Left ventricle myocardium inferior (tissue), 1 donor: ENCODE measurements at regions not wholly inside any gene's neighbourhood (a gene's known extent, or its start where the extent isn't known, plus 50 kb on each side); places are given as distances from the start of the nearest gene placed in this dataset.

Experiments
- DNase-seq: peaks from one replicate; pipeline ENCODE4 v3.0.0-alpha.2; 2020
- H3K27ac ChIP-seq: fragments of 200-600 bp; replicated peaks from 2 replicates; pipeline ENCODE4 v1.8.0; 2021
- H3K27me3 ChIP-seq: fragments of 200-600 bp; 2 replicates; pipeline ENCODE4 v1.8.0; 2021; ENCODE audit warnings: low read depth
- H3K36me3 ChIP-seq: fragments of 200-600 bp; 2 replicates; pipeline ENCODE4 v1.8.0; 2021
- H3K4me1 ChIP-seq: fragments of 200-600 bp; 2 replicates; pipeline ENCODE4 v1.8.0; 2021
- H3K4me3 ChIP-seq: fragments of 200-600 bp; 2 replicates; pipeline ENCODE4 v1.8.0; 2021; ENCODE audit warnings: mild to moderate bottlenecking, moderate library complexity
- H3K9me3 ChIP-seq: fragments of 200-600 bp; replicated peaks from 2 replicates; pipeline ENCODE4 v1.8.0; 2021
- CTCF ChIP-seq: fragments of 200-600 bp; IDR thresholded peaks from 2 replicates; pipeline ENCODE4 v1.8.0; 2021; ENCODE audit warnings: antibody characterized with exemption, mild to moderate bottlenecking, borderline replicate concordance
- intact Hi-C: fragments of 100-400 bp; cut with micrococcal nuclease; formaldehyde crosslinking; loops from one replicate; pipeline ENCODE4 v1.11.0; 2022
- donor health status: DM: no; HTN: yes; CAD: no; lungs with severe emphysema.

- Histone ChIP-seq H3K36me3 (no peaks in the 10 kb centered on the region), H3K4me3 (no peak overlapping the region), H3K9me3 (peaks cover 21% of the 10 kb centered on the region), H3K27me3 (no peaks in the 10 kb centered on the region), H3K27ac (no peak overlapping the region), H3K4me1 (no peaks in the 10 kb centered on the region)
- no peak for TF ChIP-seq CTCF
- DNase-seq = no peak
- intact Hi-C loops = no loop called here
These were observed 319.6 kb downstream of the DRD1 start for GRCh38 chr5:175124251-175124813.

DNA sequence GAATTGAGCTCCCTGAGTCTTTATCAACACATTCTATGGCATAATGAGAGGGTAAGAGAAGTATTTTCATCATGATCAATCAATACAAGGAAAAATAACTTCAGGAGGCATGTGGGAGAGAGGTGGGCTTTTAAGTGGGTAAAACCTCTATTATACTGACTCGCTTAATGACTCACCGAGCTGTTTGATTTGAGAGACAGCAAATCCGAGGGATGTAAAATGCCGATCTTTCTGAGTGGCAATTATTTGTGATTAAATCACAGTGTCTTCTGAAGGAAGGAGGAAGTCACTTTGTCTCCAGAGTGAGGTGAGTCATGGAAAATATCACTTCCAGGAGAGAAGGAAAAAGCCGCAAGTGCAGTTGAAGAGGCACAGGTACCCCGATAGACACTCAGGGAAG lies 320.4 kb downstream of the DRD1 start:
- no peak overlapping the region for H3K27ac ChIP-seq
- intact Hi-C loops = no loop called here
- no peaks in the 10 kb centered on the region for H3K27me3 ChIP-seq
- H3K9me3 ChIP-seq = peaks cover 21% of the 10 kb centered on the region
- H3K36me3 ChIP-seq = no peaks in the 10 kb centered on the region
- no peaks in the 10 kb centered on the region for H3K4me1 ChIP-seq
- H3K4me3 ChIP-seq = no peak overlapping the region
- no peak for DNase-seq
- TF ChIP-seq CTCF = no peak

DNA sequence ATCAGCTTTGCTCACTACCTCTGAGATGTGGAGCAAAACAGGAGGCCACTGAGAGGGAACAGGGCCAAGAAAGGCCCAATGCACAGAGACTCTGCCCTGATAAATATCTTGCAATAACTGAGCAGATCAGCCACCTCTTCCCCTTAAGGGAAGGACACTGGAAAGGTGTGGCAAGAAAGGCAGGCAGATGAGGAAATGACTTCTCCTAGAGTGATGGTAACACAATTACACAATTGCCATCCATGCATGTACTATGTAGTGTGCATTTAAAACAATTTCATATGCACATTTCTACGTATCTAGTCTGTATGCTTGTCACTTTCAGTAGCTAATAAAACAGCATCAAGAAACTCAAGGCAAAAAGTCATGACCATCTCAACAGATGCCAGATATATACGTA lies 322.5 kb downstream of the DRD1 start:
- intact Hi-C loops = no loop called here
- TF ChIP-seq CTCF = no peak
- Histone ChIP-seq H3K36me3 (no peaks in the 10 kb centered on the region), H3K27ac (no peak overlapping the region), H3K4me3 (no peak overlapping the region), H3K4me1 (no peaks in the 10 kb centered on the region), H3K9me3 (peaks cover 17% of the 10 kb centered on the region), H3K27me3 (peaks cover 16% of the 10 kb centered on the region)
- DNase-seq = no peak

DNA sequence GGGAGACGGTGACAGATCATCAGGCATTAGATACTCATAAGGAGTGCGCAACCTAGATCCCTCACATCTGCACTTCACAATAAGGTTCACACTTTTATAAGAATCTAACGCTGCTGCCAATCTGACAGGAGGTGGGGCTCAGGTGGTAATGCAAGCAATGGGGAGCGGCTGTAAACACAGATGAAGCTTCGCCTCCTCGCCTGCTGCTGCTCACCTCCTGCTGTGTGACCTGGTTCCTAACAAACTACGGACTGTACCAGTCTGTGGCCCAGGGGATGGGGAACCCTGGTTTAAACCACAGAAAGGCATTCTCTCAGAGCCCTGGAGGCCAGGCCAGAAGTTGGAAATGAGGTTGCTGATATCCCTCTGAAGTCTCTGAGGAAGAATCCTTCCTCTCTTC lies 323.6 kb downstream of the DRD1 start:
- TF ChIP-seq CTCF = no peak
- Histone ChIP-seq H3K27ac (no peak overlapping the region), H3K27me3 (peaks cover 24% of the 10 kb centered on the region), H3K4me3 (no peak overlapping the region), H3K9me3 (peaks cover 17% of the 10 kb centered on the region), H3K36me3 (no peaks in the 10 kb centered on the region), H3K4me1 (no peaks in the 10 kb centered on the region)
- intact Hi-C loops = no loop called here
- DNase-seq = no peak

DNA sequence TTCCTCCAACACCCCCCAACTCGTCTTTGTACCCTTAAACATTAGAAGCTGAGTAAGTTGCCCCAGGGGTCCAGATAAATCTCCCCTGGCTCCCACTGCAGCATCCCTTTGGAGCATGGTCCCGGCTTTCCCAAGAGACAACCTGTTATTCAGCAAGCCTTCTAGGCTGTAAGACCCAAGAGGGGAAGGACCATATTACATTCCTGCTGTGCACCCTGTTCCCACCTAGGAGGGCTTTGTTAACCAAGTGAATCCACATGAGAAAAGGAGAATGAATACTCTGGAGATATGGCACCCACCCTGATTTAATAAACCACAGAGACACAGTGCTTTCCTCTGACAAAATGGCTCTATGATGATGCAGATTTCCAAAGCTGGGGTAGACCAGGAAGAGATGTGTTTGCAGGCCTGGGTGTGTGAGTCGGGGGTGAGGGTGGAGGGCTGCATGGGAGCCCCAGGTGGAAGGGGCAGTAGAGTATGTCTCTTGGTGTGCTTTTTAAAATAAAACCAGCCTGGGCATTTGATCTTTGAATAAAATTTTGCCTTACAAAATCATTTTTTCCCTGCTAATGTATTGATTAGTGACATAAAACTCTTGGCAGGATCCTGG lies 325.2 kb downstream of the DRD1 start:
- Histone ChIP-seq H3K36me3 (no peaks in the 10 kb centered on the region), H3K4me1 (no peaks in the 10 kb centered on the region), H3K9me3 (peaks cover 17% of the 10 kb centered on the region), H3K27ac (no peak overlapping the region), H3K27me3 (peaks cover 36% of the 10 kb centered on the region), H3K4me3 (no peak overlapping the region)
- intact Hi-C loops = no loop called here
- TF ChIP-seq CTCF = no peak
- DNase-seq = no peak
